NB4 (cell line): ENCODE measurements at regions not wholly inside any gene's neighbourhood (a gene's known extent, or its start where the extent isn't known, plus 50 kb on each side); places are given as distances from the start of the nearest gene placed in this dataset.

Source experiments
- DNase-seq: peaks from one replicate; pipeline ENCODE4 v3.0.0; 2010; ENCODE audit warnings: low read depth
- H3K4me3 ChIP-seq: one replicate; pipeline ENCODE4 v1.5.1; 2011; ENCODE audit warnings: mild to moderate bottlenecking, low read depth, low read length, moderate library complexity
- CTCF ChIP-seq: IDR thresholded peaks from one replicate; pipeline ENCODE4 v1.5.1; 2012; ENCODE audit warnings: low read depth, low read length
- MAX ChIP-seq: IDR thresholded peaks from 2 replicates; pipeline ENCODE4 v1.6.1; 2011; ENCODE audit warnings: low read depth, low read length
- MYC ChIP-seq: IDR thresholded peaks from 2 replicates; pipeline ENCODE4 v1.6.1; 2011; ENCODE audit warnings: low read depth, low read length
- POLR2A ChIP-seq: IDR thresholded peaks from 2 replicates; pipeline ENCODE4 v1.6.1; 2011; ENCODE audit warnings: mild to moderate bottlenecking; ENCODE audit not compliant: insufficient read length; ENCODE audit errors: extremely low read depth

DNA sequence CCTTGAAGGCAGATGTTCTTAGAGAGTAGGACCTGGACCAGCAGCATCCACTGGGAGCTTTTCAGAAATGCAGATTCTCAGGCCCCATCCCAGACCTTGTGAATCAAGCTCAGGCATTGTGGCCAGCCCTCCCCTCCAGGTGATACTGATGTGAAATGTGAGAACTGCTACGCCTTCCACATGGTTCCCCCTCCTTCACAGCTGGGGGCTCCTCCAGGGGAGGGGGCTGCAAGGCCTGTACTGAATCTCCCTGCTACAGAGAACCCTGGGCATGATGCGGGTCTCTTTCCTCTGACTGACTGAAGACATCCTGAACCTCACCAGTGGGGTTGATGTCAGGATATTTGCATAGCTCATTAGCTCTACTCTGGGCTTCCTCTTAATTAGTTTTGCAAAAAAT lies 141.8 kb upstream of the CSF3R start:
- DNase-seq = no peak
- TF ChIP-seq CTCF (no peak), MYC (no peak), POLR2A (no peak), MAX (no peak)
- no peak overlapping the region for H3K4me3 ChIP-seq

GRCh38 chr1:36622741-36623648 lies 140.3 kb upstream of the CSF3R start:
- no peak for DNase-seq
- H3K4me3 ChIP-seq = no peak overlapping the region
- TF ChIP-seq MYC (no peak), MAX (no peak), CTCF (no peak), POLR2A (no peak)

DNA sequence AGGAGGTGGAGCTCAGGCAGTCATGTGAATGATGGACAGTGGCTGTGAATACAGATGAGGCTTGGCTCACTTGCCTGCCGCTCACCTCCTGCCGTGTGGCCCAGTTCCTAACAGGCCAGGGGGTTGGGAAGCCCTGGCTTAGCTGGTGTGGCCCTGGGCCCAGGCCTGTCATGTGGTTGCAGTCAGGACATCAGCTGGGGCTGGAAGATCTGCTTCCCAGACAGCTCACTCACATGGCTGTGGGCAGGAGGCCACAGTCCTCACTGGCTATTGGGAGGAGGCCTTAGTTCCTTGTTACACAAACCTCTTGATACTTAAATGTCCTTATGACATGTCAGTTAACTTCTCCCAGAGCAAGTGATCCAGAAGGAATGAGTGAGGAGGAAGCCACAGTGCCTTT lies 138.8 kb upstream of the CSF3R start:
- TF ChIP-seq MYC (no peak), CTCF (no peak), POLR2A (no peak), MAX (no peak)
- no peak for DNase-seq
- no peak overlapping the region for H3K4me3 ChIP-seq

DNA sequence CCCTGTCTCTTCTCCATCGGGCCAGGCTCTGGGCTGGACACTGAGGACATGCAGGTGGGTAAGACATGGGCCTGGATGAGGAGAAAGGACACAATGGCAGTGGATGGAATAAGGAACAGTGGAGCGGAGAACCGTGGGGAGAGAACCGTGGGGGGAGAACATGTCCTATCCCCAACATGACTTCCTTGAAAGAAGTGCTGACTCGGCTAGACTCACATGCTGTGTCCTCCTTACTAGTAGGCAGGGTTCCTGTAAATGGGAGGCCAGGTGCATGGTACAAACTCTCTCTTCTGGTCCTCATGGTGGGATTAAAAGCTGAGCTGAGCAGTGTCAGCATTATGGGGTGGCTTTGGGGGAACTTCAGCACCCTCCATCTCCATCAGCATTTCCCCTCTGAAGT lies 137.4 kb upstream of the CSF3R start:
- DNase-seq = no peak
- H3K4me3 ChIP-seq = no peak overlapping the region
- TF ChIP-seq POLR2A = no peak
- no peak for TF ChIP-seq MAX
- no peak for TF ChIP-seq CTCF
- no peak for TF ChIP-seq MYC

DNA sequence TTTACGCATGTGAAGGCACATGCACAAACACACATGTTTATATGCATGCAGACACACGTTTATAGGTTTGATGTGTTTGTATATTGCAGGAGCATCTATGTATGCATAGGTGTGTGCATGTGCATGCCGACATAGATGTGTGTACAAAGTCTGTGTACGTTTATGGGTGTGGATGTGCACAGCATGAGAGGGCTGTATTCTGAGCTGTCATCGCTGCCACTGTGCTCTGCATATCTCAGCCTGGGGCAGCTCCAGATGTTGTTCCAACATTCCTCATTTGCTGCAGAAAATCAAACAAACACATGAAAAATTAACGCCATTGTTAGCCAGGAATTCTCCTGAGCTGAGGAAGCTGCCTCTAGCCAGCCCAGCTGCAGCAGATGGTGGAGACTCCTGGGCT lies 132.3 kb upstream of the CSF3R start:
- no peak overlapping the region for H3K4me3 ChIP-seq
- no peak for DNase-seq
- no peak for TF ChIP-seq MYC
- no peak for TF ChIP-seq POLR2A
- no peak for TF ChIP-seq CTCF
- no peak for TF ChIP-seq MAX
